Testis (tissue), 2 donors: ENCODE measurements at regions not wholly inside any gene's neighbourhood (a gene's known extent, or its start where the extent isn't known, plus 50 kb on each side); places are given as distances from the start of the nearest gene placed in this dataset.

Experiments
- CTCF ChIP-seq, 3 experiments: fragments of 450-650 bp in 2 of 3; fragments of 200-600 bp in 1 of 3; sonication (generic) in 1 of 3; IDR thresholded peaks; one replicate each; pipeline ENCODE4 v1.5.1; 2016 to 2019; ENCODE audit warnings: antibody characterized with exemption in 3 of 3, mild to moderate bottlenecking in 2 of 3, moderate library complexity in 1 of 3
- POLR2A ChIP-seq: fragments of 450-650 bp; IDR thresholded peaks from one replicate; pipeline ENCODE4 v1.6.1; 2017; ENCODE audit warnings: antibody characterized with exemption, mild to moderate bottlenecking, moderate library complexity

GRCh38 chr2:196376984-196377877 lies 205.9 kb upstream of the STK17B start:
- TF ChIP-seq CTCF (IDR thresholded peaks at IDR 0.05) (no peak), POLR2A (no peak)
